HG02571 (cell line): ENCODE measurements at regions not wholly inside any gene's neighbourhood (a gene's known extent, or its start where the extent isn't known, plus 50 kb on each side); places are given as distances from the start of the nearest gene placed in this dataset.

Experiments used
- ATAC-seq: cut with Tn5 transposase; IDR thresholded peaks from one replicate; pipeline ENCODE4 v1.9.1; 2021; ENCODE audit warnings: mild to moderate bottlenecking, moderate library complexity; ENCODE audit not compliant: unreplicated experiment

GRCh38 chr18:51630706-51631105, 433.2 kb upstream of the MEX3C start:
- ATAC-seq: no peak

- no peak for ATAC-seq
Measured at GRCh38 chr18:51637881-51638280, 440.4 kb upstream of the MEX3C start.

GRCh38 chr18:51639541-51639940, 442.1 kb upstream of the MEX3C start:
- no peak for ATAC-seq

GRCh38 chr18:51643483-51643882, 446.0 kb upstream of the MEX3C start:
- no peak for ATAC-seq

- no peak for ATAC-seq
Measured at GRCh38 chr18:51645607-51646006, 448.1 kb upstream of the MEX3C start.

GRCh38 chr18:51647346-51647745, 449.9 kb upstream of the MEX3C start:
- ATAC-seq: no peak

- no peak for ATAC-seq
Measured at GRCh38 chr18:51647942-51648341, 450.5 kb upstream of the MEX3C start.

- ATAC-seq: no peak
Measured at GRCh38 chr18:51649796-51650195, 452.3 kb upstream of the MEX3C start.

GRCh38 chr18:51651761-51652160, 454.3 kb upstream of the MEX3C start:
- no peak for ATAC-seq

- no peak for ATAC-seq
Measured at GRCh38 chr18:51653507-51654213, 456.2 kb upstream of the MEX3C start.

GRCh38 chr18:51654488-51655326, 457.2 kb upstream of the MEX3C start:
- peak; percentile 83 for ATAC-seq

- ATAC-seq: peak; percentile 82
Measured at GRCh38 chr18:51655327-51655698, 457.8 kb upstream of the MEX3C start.

GRCh38 chr18:51656249-51656648, 458.8 kb upstream of the MEX3C start:
- ATAC-seq: no peak

GRCh38 chr18:51658436-51658835, 461.0 kb upstream of the MEX3C start:
- ATAC-seq: no peak

- ATAC-seq: no peak
Measured at GRCh38 chr18:51659781-51660180, 462.3 kb upstream of the MEX3C start.

- ATAC-seq: no peak
Measured at GRCh38 chr18:51660188-51660715, 462.8 kb upstream of the MEX3C start.

GRCh38 chr18:51664236-51664635, 466.8 kb upstream of the MEX3C start:
- ATAC-seq: no peak

- ATAC-seq: no peak
Measured at GRCh38 chr18:51666763-51667191, 469.3 kb upstream of the MEX3C start.

- ATAC-seq: peak; percentile 74
Measured at GRCh38 chr18:51668101-51668500, 470.6 kb upstream of the MEX3C start.

GRCh38 chr18:51668607-51669006, 471.1 kb upstream of the MEX3C start:
- no peak for ATAC-seq

GRCh38 chr18:51686590-51686989, 489.1 kb upstream of the MEX3C start:
- no peak for ATAC-seq
